ENCODE measurements at regions not wholly inside any gene's neighbourhood (a gene's known extent, or its start where the extent isn't known, plus 50 kb on each side); places are given as distances from the start of the nearest gene placed in this dataset.

- TF ChIP-seq CTCF (conservative IDR thresholded peaks at IDR 0.05; ENCODE audit: low read depth in 2 of 2) (no peak), EZH2phosphoT487 (IDR thresholded peaks at IDR 0.05; ENCODE audit: unreplicated experiment) (no peak), POLR2AphosphoS5 (IDR thresholded peaks at IDR 0.05; ENCODE audit: low read depth) (no peak), EZH2 (IDR thresholded peaks at IDR 0.05; ENCODE audit: low read depth, unreplicated experiment) (no peak), JUNB (IDR thresholded peaks at IDR 0.05; ENCODE audit: unreplicated experiment) (no peak), REST (IDR thresholded peaks at IDR 0.05; ENCODE audit: unreplicated experiment) (no peak), ZNF114 (CRISPR knock-in tag; IDR thresholded peaks at IDR 0.05) (no peak), NANOG (IDR thresholded peaks at IDR 0.05; ENCODE audit: borderline replicate concordance) (no peak), CREB1 (CRISPR knock-in tag; IDR thresholded peaks at IDR 0.05; ENCODE audit: low read depth) (no peak)
Observed at GRCh38 chr12:11573880-11574279, 75.6 kb upstream of the ETV6 start.
